Hematopoietic multipotent progenitor cell treated with erythropoietin and hydrocortisone succinate and interleukin-3 and kit ligand, for 15 days (in vitro differentiated cells): ENCODE measurements at regions not wholly inside any gene's neighbourhood (a gene's known extent, or its start where the extent isn't known, plus 50 kb on each side); places are given as distances from the start of the nearest gene placed in this dataset.

ENCODE experiments used
- DNase-seq: peaks from one replicate; pipeline ENCODE4 v3.0.0-alpha.2; 2015; ENCODE audit warnings: low spot score

DNA sequence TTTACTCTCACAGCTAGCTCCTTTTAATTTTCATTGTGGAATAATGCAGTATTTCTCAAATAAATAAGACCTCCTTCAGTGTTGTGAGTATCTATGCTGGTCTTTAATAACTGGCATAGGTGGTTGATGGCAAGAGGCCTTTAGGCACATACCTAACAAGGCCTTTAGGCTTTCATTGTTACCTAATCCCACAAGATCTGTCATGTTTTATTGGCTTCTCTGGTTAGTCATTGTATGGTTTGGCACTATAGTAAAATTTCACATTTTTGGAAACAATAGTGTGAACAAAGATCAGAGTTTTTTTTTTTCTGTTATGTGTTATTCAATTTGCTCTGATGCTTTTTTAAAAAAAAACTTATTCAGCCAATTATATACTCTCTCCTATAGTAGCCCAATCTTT is 89.8 kb upstream of the NEUROD1 start:
- no peak for DNase-seq

DNA sequence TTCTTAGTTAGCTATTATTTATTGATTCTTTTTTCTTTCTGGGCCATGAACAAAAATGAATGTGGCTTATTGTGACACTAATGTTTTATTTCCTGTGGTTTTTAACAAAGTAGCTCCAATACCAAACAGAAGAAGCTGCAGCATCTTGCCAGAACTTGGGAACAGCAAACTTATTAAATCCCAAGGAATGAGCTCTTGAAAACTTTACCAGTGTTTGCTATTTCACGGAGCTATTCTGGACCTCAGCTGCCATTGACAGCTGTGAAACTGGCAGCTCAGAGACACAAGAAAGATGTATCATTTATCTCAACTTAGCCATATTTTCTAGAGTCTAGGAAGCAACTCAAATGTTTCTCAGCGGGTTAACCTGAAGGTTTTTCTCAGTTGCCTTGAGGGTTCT is 91.0 kb upstream of the NEUROD1 start:
- DNase-seq = no peak

DNA sequence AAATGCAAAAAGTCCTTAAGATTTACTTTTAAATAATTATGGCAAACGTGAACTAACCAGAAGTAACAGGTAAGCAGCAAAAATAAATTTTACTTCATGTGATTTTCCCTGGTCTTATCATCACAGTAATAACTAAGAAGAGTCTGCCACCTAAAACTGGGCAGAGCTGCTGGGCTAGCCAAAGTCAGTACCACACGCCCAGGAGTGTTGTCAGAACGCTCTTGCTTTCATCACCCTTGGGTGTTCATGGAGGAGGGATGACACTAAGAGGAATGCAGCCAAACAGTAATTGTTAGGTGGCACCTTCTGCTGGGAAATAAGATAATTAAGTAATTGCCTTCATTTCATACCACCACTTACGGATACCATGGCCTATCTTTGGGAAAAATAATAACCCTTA is 92.0 kb upstream of the NEUROD1 start:
- DNase-seq = no peak

DNA sequence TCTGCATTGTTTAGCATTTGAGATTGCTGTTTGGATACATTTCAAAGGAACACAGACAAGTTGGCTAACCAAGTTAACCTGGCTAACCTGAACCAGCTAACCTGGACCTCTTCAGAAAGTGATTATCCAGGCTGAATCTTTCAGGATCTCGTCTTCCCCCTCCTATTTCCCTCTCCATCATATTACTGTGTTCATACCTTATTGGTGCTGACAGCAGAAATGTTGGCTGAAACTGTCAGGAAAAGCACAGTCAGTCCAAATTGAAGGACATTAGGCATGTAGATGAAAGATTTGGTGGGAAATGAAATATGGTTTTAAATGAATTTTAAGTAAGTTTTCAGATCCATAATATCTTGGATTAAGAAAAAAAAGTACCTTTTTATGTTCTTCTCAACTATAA is 92.5 kb upstream of the NEUROD1 start:
- DNase-seq = no peak

DNA sequence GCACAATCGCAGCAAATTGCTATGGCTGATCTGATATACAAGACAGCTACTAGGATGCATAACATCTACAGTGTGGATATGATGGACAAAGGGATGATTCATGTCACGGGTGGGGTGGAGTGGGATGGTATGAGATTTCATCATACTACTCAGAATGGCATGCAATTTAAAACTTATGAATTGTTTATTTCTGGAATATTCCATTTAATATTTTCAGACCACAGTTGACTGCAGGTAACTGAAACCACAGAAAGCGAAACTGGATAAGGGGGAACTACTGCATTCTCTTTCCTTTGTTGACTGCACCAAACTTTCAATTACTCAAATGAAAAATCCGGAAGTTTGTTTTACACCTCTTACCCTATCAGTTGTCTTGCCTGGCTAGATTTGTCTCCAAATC is 94.4 kb upstream of the NEUROD1 start:
- no peak for DNase-seq

DNA sequence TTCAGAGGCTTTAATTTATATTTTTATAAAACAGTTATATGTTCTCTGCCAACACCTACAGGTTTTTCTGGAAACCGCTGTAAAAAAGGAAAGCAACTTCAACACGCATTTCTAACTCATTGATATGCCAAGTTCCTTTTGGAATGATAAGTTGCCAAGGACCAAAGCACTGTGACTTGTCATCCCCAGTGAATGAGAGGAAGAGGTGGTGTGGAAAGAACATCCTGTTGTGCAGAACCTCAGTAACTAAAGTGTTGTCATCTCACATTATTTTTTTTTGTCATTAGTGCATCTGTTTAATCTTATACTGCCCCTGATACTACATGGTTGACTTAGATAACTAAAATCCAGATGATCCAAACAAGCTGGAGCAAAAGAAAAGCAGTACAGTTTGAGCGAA is 96.0 kb upstream of the NEUROD1 start:
- no peak for DNase-seq

DNA sequence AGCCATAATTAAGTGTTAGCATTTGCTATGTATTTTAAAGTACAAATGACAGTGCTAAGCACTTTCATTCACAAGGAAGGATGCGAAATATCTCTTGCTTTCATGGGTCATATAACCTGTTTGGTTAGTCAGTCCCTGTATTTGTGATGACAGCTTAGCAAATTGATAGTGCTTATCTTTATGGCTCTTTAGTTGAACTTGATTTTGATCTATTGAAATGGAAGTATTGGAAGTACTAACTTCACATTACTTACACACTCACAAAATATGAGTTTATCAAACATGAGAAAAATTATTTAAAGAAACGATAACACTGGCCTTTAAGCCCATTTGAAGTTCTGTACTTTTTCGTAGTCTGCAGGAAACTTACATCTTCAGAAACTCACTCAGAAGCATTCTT is 97.4 kb upstream of the NEUROD1 start:
- DNase-seq = no peak

DNA sequence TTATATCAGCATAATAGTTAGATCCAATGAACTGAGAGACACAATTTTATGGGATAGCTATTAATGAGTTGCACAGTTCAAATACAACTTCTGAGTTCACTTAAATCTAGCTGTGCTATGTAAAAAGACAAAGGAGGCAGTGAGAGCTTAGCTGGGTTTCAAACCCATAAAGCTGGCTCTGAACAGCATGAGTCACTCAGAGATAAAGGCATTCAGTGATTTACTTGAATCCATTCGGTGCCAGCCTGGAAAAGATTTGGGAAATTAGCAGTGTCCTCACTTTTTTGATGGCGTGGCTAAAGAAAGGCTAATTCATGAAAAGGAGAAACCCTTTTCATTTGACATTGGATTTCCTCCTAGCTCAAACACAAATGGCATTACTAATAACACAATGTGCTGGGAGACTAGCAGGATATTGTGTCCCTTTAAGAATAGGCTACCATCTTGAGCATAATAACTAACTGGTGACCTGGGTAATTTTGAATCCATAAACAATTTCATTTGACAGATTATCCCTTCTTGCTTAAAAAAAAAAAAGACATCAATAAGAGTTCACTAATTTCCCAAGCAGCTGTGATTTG is 98.4 kb upstream of the NEUROD1 start:
- DNase-seq = no peak

DNA sequence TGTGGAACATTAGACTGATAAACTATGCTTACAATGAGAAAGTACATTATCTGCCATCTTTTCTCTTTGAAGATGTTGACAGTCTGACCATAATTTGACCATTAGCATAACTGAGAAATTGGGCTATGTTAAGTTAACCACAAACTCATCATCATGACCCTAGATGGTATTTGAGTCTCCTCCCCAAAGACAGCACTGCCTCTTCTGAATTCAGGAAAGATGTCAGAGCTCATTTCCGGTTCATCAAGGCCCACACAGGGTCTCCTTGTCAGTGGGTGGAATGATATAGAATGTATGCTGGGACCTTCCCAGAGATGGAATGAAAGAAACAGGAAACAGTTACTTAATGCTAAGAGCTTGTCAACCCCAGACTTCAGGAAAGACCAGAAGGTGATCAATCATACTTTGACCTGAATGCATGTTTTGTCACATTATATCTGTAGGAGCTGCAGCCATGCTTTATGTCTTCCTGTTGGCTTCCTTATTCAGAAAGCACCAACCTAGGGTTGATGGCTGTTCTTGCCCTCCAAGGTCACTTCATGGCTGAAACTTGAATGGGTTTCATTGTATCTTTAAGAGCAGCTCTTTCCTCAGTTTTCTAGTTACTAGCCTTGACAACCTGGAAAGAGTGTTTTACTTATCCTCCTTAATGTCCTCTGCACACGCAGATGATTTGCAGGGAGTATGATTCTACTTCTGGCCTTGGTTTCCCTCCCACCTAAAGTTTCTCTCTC is 99.1 kb upstream of the NEUROD1 start:
- DNase-seq = no peak

DNA sequence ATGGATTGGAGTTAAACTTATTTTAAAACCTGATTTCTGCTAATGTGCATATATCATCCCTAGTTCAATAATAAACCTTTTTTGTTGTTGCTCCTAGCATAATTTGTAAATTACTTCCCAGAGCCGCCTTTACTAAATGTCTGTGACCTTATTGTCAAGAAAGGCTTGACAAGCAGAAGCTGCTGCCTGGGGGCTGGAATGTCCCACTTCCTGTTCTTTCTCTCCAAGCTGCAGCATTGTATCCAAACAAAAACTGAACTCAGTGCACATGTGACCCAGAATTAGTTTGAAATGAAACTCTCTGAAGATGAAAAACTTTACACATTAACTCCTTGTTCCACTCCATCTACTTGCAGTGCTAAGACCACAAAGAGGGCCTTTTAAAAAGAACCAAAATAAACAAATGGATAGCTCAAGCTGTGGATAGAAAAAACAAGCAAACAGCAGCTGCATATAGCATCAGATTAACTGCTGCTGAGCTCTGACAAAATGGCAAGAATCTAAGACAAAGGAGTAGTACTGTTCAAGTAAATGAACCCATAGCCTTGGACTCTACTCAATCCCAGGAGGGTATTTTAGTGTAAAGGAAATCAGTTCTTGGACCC is 99.8 kb upstream of the NEUROD1 start:
- no peak for DNase-seq

DNA sequence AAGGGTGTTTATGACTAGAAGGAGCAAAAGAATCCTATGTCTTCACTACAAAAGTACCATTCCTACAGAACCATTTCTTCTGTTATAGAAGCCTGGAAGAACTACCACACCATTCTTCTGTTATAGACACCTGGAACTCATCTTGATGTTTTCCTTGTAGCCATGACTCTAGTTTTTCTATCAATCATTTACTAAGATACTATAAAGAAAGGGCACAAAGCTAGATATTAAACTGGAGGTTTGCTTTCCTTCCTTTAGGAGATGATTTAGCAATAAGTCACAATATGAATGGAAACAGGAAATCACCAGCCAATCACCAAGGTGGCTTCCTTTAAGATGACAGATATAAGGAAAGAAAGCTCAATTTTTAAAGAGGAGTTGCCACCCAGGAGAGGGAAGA is 100.3 kb upstream of the NEUROD1 start:
- DNase-seq = no peak

DNA sequence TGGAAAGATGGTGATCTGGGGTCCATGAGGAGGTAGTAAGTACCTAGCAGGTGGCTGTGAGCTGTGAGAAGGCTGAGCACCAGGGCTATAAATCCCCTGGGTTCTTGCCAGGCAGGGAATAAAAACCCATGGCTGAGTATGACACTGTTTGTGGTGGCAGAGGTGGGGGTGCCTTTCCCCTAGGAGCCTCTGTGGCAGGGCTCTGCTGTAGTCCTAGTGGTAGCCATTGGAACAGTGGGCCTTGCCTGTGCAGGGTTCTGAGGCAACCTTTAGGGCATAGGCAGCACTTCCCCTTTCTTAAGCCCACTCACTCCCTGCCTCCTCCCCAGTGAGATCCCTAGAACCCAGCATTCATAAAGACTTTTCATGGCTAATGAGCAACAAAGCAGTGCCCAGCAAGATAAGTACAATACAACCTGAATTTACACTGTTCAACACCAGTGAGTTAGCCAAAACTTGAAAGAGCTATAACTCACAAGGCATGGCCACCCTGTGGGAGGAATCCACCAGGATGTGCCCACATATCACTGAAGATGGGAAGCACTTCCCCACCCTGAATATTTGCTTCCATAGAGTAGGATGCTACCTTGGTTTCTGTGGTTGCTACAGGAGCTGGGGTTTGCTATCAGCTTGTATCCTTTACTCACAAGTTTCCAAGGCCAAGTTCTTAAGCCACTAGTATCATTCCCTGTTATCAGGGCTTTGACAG is 100.9 kb upstream of the NEUROD1 start:
- no peak for DNase-seq

DNA sequence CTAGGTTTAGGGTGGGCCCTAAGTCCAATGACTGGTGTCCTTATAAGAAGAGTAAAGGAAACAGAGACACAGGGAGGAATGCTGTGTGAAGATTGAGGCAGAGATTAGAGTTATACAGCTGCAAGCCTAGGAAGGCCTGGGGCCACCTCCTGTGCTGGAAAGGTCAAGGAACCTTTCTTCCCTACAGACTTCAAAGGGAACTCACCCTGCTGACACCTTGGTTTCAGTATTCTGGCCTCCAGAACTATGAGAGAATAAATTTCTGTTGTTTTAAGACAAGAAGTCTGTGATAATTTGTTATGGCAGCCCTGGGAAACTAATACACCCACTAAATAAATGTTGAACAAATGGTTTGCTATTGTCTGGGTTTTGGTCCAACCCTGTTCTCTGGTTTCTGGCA is 102.3 kb upstream of the NEUROD1 start:
- no peak for DNase-seq

DNA sequence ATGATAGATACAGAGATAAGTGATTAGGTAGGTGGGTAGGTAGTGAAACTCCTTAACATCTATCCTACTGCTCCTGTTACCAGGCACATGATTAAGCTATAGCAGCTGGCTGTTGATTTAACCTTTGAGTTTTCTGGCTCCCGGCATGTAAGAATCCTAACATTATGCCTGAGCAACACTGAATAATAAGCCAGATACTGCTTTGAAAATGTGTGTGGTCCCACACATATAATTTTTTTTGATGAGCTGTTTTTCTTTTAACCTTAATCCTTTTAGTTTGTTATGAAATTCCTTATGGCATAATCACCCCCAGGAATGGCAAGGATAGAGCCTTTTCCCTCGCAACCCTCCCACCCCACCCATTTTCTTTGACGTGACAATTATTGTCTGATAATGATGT is 104.2 kb upstream of the NEUROD1 start:
- no peak for DNase-seq

DNA sequence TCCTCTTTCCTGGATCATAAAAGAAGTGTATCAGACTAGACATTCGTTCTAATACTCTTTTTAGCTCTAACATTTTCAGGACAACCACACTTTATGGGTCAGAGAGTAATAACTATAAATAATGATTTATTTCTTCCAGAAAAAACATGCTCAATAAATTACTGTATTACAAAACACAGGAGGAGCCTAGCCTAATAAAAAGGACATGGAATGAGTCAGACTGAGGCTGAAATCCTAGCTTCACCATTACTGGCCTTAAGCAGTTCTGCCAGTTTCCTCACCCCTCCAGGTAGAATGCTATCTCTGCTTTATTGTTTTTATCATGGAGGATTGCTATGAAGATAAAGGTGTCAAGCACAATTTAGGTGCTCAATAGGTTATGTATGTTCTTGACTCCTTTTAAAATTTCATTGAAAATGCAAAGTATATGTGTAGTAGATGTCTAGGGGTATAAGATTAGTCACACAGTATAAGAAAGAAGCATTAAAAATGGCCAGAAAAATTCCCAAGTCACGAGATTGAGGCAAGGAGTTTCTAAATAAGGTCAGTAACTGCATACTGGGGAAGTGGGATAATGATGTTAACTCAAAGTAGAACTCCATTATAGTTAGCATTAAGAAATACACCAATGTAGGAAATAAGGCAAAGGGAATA is 105.5 kb upstream of the NEUROD1 start:
- no peak for DNase-seq

DNA sequence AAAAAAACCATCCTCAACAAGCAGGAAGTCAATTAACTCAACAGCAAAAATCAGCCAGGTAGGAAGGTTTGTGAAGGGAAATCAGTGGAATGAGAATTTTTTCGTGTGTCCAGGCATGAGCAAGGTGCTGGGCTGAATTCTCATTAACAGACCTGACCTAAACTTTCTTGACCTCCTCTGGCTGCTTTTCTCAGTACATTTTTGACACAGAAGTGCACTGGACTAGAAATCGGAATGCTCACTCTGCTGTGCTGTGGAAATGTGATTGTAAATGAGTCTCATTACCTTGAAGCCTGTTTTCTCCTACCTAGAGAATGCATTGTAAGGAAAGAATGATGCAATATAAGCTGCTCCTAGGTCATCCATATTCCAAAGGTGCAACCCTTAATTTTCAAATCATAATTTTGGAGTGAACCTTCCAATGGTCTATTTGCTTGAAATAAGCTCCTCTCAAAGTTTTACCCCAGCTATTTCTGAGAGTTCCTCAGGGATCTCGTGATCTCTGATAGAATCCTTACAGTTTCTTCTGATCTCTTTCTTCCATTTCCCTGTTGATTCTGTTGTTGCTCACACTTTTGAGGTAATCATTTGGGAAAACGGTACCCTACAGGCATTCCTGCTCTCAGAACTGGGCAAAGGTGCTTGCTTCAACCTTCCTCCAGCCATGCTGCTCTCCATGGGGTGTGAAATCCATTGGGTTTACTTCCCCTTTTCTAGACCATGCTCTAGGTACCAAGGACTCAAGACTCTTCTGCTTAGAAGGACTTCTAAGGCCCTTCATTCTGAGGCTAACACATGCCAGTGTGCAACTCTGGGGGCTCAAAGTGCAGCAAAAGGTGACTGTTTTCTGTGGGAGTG is 104.9 kb upstream of the ITPRID2 start:
- DNase-seq = no peak

DNA sequence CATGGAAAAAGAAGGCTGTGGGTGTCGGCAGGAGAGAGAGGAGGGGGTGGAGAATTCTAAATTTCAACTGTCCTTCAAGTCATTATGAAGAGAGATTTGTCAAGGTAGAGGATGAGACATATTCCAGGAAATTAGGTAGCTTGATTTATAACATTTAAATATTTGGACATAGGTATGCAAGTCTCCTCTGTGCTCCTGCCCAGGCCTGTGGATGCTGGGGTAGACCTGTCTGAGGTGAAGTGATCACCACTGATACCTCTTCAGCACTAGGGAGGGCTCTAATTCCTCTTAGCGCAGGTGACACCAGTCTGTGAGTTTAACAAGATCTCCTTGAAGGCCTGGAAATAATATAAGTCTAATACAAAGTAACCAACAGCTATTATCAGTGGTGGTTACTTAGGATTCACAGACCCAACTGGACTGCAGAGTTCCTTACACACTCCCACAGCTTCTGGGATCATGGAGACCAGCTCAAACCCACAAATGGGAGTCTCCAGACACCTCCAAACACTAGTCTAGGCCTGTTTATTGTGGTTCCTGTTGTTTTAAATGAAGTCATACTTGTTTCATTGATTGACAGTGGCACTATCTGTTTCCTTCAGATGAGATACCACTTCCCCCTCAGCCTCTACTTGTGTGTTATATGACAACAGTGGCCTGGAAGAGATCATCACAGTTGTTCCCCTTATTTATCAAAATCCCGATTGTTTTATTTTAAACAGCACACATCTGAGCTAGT is 104.1 kb upstream of the ITPRID2 start:
- no peak for DNase-seq

DNA sequence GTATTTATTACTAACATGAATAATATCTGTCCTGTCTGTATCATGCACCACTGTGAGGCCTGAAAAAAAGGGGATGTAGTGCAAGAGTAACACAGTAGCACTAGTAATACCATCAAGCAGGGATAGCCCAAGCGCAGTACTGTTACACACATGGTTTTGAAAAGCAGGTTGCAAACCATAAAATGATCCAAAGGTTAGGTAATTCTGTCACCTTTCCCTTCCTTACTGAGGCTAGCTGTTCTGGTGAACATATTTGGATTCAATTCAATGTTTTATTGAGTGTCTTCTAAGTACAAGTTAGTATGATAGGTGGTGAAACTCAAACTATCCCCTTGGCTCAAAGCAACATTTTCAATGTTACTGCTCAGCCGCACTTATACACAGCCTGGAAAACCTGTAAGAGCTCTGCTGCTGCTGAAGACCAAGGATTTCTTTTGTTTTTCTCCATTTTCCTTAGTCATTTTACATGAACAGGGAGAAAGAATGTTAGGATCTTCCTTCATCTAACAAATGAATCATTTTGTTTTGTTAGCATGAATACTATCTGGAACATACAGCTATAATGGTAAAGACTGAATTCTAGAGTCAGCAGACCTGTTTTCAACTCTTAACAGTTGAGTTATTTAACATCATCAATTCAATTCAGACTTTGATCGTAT is 102.5 kb upstream of the ITPRID2 start:
- DNase-seq = no peak

DNA sequence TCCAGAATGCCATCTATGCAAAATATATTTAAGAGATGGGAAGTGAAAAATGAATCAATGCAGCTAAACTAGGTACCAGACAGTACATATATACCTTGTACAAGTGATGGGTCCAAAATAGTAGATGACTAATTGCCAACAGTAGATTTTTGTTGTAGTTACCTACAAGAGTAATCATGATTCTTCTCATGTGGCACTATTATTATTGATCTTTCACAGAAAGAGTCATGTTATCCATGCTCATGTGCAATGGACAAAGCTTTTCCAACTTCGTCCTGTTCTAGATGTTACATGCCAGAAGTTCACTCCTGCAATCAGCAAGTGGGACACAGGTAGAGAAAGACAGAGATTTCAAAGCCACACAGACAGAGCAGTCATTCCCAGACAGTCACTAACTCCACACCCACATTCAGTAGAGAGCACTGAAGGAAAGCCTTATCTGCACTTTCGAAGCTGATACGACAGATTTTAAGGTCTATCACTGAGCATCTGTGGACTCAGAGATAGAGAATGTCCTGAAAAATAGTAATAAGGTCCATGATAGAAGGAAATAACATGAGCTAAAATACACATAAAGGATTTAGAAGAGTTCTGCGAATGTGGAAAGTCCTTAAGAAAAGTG is 101.6 kb upstream of the ITPRID2 start:
- no peak for DNase-seq
